GM12878 (cell line): ENCODE measurements at regions not wholly inside any gene's neighbourhood (a gene's known extent, or its start where the extent isn't known, plus 50 kb on each side); places are given as distances from the start of the nearest gene placed in this dataset.
A peak's percentile ranks its signal among the peaks of the same experiment; 100 is the strongest.

Experiments used
- ATAC-seq: fragments of 200-7000 bp; cut with Tn5 transposase; 3 replicates; pipeline ENCODE4 v1.9.1; 2020; ENCODE audit warnings: mild to moderate bottlenecking, moderate library complexity
- BruUV-seq: library from RNA; stranded (reverse); fragments of 400-500 nt; replicated peaks from 2 replicates; lab custom pipeline; 2021; lab: Mats Ljungman, UMichigan
- CTCF ChIA-PET: fragments of 300-600 bp; sonication (Branson Sonifier 250); formaldehyde crosslinking; extraction: SDS; loops from one replicate; lab custom pipeline; 2021; ENCODE audit warnings: inconsistent platforms; lab: Yijun Ruan, JAX
- POLR2A ChIA-PET: fragments of 350-600 bp; formaldehyde crosslinking; extraction: SDS; loops from one replicate; lab custom pipeline; 2021; ENCODE audit warnings: inconsistent platforms; lab: Charles Lee
- RAD21 ChIA-PET: fragments of 300-600 bp; sonication (Branson Sonifier 250); formaldehyde crosslinking; loops from one replicate; lab custom pipeline; 2023; ENCODE audit warnings: antibody characterized with exemption; ENCODE audit not compliant: unreplicated experiment; lab: Charles Lee
- SMC1A ChIA-PET: fragments of 300-600 bp; sonication (Branson Sonifier 250); formaldehyde crosslinking; loops from one replicate; lab custom pipeline; 2023; ENCODE audit not compliant: unreplicated experiment, uncharacterized antibody; lab: Charles Lee
- DNase-seq: peaks from one replicate; pipeline ENCODE4 v3.0.0-alpha.2; 2011; ENCODE audit warnings: low read depth, low spot score
- FAIRE-seq: peaks from 3 replicates; lab custom pipeline; 2011; peaks lifted over from hg19 to GRCh38; lab: Jason Lieb, UNC
- H2AFZ ChIP-seq: 2 replicates; pipeline ENCODE4 v1.6.0; 2011; ENCODE audit warnings: low read depth, low read length, control low read depth; ENCODE audit not compliant: control insufficient read depth
- H3K27ac ChIP-seq: 2 replicates; pipeline ENCODE4 v1.5.1; 2011; ENCODE audit warnings: control low read depth; ENCODE audit not compliant: control insufficient read depth, insufficient read depth
- H3K27me3 ChIP-seq, 2 experiments: replicated peaks in 1 of 2; 2 replicates each; pipeline versions ENCODE4 v1.6.0 to v1.6.1; 2011; ENCODE audit warnings: low read length in 1 of 2; ENCODE audit not compliant: control insufficient read depth in 2 of 2, insufficient read depth in 2 of 2
- H3K36me3 ChIP-seq, 2 experiments: 2 replicates each; pipeline ENCODE4 v1.5.1; 2011; ENCODE audit warnings: low read length in 1 of 2; ENCODE audit not compliant: control insufficient read depth in 2 of 2, insufficient read depth in 2 of 2
- H3K4me1 ChIP-seq: 2 replicates; pipeline ENCODE4 v1.6.1; 2011; ENCODE audit warnings: mild to moderate bottlenecking, low read length, moderate library complexity, mixed read lengths; ENCODE audit not compliant: control insufficient read depth, insufficient read depth
- H3K4me2 ChIP-seq: 2 replicates; pipeline ENCODE4 v1.6.0; 2011; ENCODE audit warnings: control low read depth; ENCODE audit not compliant: control insufficient read depth, insufficient read depth
- H3K4me3 ChIP-seq: fragments of 200-600 bp; sonication (generic); 2 replicates; pipeline ENCODE4 v1.5.1; 2016
- H3K79me2 ChIP-seq: 2 replicates; pipeline ENCODE4 v1.6.0; 2011; ENCODE audit warnings: low read length; ENCODE audit not compliant: control insufficient read depth, insufficient read depth
- H3K9ac ChIP-seq: 2 replicates; pipeline ENCODE4 v1.8.0; 2011; ENCODE audit warnings: low read length, control low read depth, mixed read lengths; ENCODE audit not compliant: control insufficient read depth, insufficient read depth
- H3K9me3 ChIP-seq: replicated peaks from 3 replicates; pipeline ENCODE4 v1.5.1; 2011; ENCODE audit warnings: mild to moderate bottlenecking, low read length; ENCODE audit not compliant: control insufficient read depth, insufficient read depth
- H4K20me1 ChIP-seq: 2 replicates; pipeline ENCODE4 v1.6.0; 2011; ENCODE audit not compliant: control insufficient read depth, insufficient read depth
- CBX3 ChIP-seq: fragments of 200-600 bp; sonication (generic); IDR thresholded peaks from 2 replicates; pipeline ENCODE4 v1.6.1; 2016; ENCODE audit warnings: low read depth, borderline replicate concordance
- CBX5 ChIP-seq: sonication (generic); IDR thresholded peaks from 2 replicates; pipeline ENCODE4 v1.6.1; 2016; ENCODE audit warnings: low read depth, moderate library complexity, mild to moderate bottlenecking, inconsistent platforms
- CEBPB ChIP-seq, 2 experiments: fragments of 150-350 bp in 1 of 2; IDR thresholded peaks; 2 replicates each; pipeline ENCODE4 v1.6.1; 2012 to 2014; ENCODE audit warnings: low read depth in 2 of 2, low read length in 2 of 2, borderline replicate concordance in 1 of 2, inconsistent platforms in 1 of 2
- ESRRA ChIP-seq: IDR thresholded peaks from 2 replicates; pipeline ENCODE4 v1.6.1; 2012; ENCODE audit warnings: mild to moderate bottlenecking, low read length, improper control_type of control experiment
- HDGF ChIP-seq: fragments of 450-650 bp; IDR thresholded peaks from 2 replicates; pipeline ENCODE4 v1.6.1; 2016; ENCODE audit warnings: antibody characterized with exemption
- IKZF1 ChIP-seq: fragments of 450-650 bp; conservative IDR thresholded peaks from 2 replicates; pipeline ENCODE4 v1.6.1; 2017; ENCODE audit warnings: antibody characterized with exemption, mild to moderate bottlenecking
- IKZF2 ChIP-seq, 2 experiments: fragments of 450-650 bp; IDR thresholded peaks; 2 replicates each; pipeline ENCODE4 v1.6.1; 2017; ENCODE audit warnings: mild to moderate bottlenecking in 2 of 2, moderate library complexity in 2 of 2
- LARP7 ChIP-seq: fragments of 450-650 bp; IDR thresholded peaks from 2 replicates; pipeline ENCODE4 v1.6.1; 2017; ENCODE audit warnings: mild to moderate bottlenecking
- NBN ChIP-seq: fragments of 450-650 bp; IDR thresholded peaks from 2 replicates; pipeline ENCODE4 v1.6.1; 2016
- NFYA ChIP-seq: IDR thresholded peaks from 2 replicates; pipeline ENCODE4 v1.6.1; 2011; ENCODE audit warnings: low read depth, mild to moderate bottlenecking, low read length, improper control_type of control experiment, borderline replicate concordance
- NR2C2 ChIP-seq: IDR thresholded peaks from 2 replicates; pipeline ENCODE4 v1.6.1; 2011; ENCODE audit warnings: borderline replicate concordance, low read depth; ENCODE audit not compliant: control insufficient read depth, insufficient read length
- RUNX3 ChIP-seq: IDR thresholded peaks from 2 replicates; pipeline ENCODE4 v1.6.1; 2012; ENCODE audit warnings: low read length, inconsistent platforms
- SMC3 ChIP-seq: IDR thresholded peaks from 2 replicates; pipeline ENCODE4 v1.6.1; 2011; ENCODE audit warnings: low read length, improper control_type of control experiment, borderline replicate concordance
- SRF ChIP-seq, 2 experiments: IDR thresholded peaks; 2 replicates each; pipeline ENCODE4 v1.6.1; 2011; ENCODE audit warnings: low read depth in 2 of 2, low read length in 2 of 2, mild to moderate bottlenecking in 1 of 2, moderate library complexity in 1 of 2
- TARDBP ChIP-seq: IDR thresholded peaks from 2 replicates; pipeline ENCODE4 v1.6.1; 2016; ENCODE audit warnings: borderline replicate concordance
- TCF3 ChIP-seq: IDR thresholded peaks from 2 replicates; pipeline ENCODE4 v1.6.1; 2012; ENCODE audit warnings: low read depth, mild to moderate bottlenecking, low read length, borderline replicate concordance; ENCODE audit not compliant: insufficient read depth
- ZNF217 ChIP-seq: fragments of 450-650 bp; IDR thresholded peaks from 2 replicates; pipeline ENCODE4 v1.6.1; 2017; ENCODE audit warnings: antibody characterized with exemption, mild to moderate bottlenecking
- WGBS: methylation state at CpG from one replicate; pipeline ENCODE4 v1.1.6; 2016; ENCODE audit warnings: low lambda C conversion rate; ENCODE audit not compliant: insufficient replicate concordance, insufficient coverage; ENCODE audit errors: missing lambda C conversion rate; 5-methylcytosine and 5-hydroxymethylcytosine counted together
- in situ Hi-C: fragments of 300-500 bp; cut with MboI; formaldehyde crosslinking; loops from 9 replicates; pipeline ENCODE4 v1.14.3; 2018; ENCODE audit warnings: mixed read lengths
- intact Hi-C: fragments of 100-400 bp; cut with micrococcal nuclease; formaldehyde crosslinking; loops from one replicate; pipeline ENCODE4 v1.14.2; 2022; ENCODE audit not compliant: unreplicated experiment
- TF ChIP-seq, protein P1 (sequence below): IDR thresholded peaks from 2 replicates; pipeline ENCODE4 v1.6.1; 2011; ENCODE audit warnings: low read depth, low read length, improper control_type of control experiment, borderline replicate concordance
- TF ChIP-seq, protein P2 (sequence below): IDR thresholded peaks from 2 replicates; pipeline ENCODE4 v1.6.1; 2012; ENCODE audit warnings: low read length, inconsistent platforms

DNA sequence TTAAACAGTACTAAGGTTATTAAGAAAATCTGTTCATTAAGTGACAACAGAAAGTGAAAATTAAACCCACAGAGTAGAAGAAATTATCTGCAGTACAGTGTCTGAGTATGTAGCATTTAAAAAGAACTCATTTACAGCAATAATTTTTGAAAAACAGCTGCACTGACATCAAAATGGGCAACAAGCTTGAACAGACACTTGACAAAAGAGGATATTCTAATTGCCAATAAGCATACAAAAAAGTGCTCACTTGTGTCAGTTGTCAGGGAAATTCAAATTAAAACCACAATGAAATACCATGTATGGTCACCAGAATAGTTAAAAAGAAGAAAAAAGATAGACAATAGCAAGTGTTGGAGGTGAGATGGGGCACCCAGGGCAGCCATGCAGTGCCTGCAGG is 93.3 kb upstream of the LINC01488 start:
- in situ Hi-C loops (no loop called here), intact Hi-C loops (no loop called here)
- FAIRE-seq (no peak), DNase-seq (no peak), ATAC-seq (no peak)
- H3K4me1 ChIP-seq = no peaks in the 10 kb centered on the region
- H2AFZ ChIP-seq = no peak overlapping the region
- SMC1A ChIA-PET = interaction anchor here (1.3 kb wide), 1 partner anchor 146 kb away, joined by 3 read pairs; no protein-coding TSS in a partner anchor
- H3K9me3 ChIP-seq = peaks cover 9% of the 10 kb centered on the region; the same call in 2 of the 3 replicates
- no peaks in the 10 kb centered on the region for H3K36me3 ChIP-seq
- RAD21 ChIA-PET = no interaction called here
- no peaks in the 10 kb centered on the region for H3K79me2 ChIP-seq
- H3K27ac ChIP-seq = no peak overlapping the region
- no TSS peak for BruUV-seq
- no peak overlapping the region for H3K4me2 ChIP-seq
- H3K27me3 ChIP-seq = no peaks in the 10 kb centered on the region
- POLR2A ChIA-PET = no interaction called here
- H3K4me3 ChIP-seq = no peak overlapping the region
- TF ChIP-seq RUNX3 = no peak
- no peak for TF ChIP-seq NR2C2
- TF ChIP-seq ZNF217 = 0 out of 2 replicates have a peak, but pooled peaks have one; percentile 20
- TF ChIP-seq CBX5 = peak; percentile 43; the same call in 1 of the 2 replicates
- no peaks in the 10 kb centered on the region for H4K20me1 ChIP-seq
- CTCF ChIA-PET = no interaction called here
- H3K9ac ChIP-seq = no peak overlapping the region

DNA sequence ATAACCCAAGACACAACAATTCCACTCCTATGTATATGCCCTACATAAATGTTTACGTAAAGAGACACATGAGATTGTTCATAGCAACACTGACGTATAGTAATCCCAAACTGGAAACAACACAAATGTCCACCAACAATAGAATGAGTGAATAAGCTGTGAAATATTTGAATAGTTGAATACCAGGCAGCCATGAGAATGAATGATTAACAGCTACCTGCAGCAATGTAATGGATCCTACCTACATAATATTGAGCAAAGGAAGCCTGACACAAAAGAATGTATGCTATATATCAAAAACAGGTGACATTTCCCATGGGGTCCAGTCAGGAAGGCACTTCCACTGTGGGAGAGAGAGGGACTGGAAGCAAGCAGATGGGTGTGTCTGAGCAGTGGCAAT is 92.8 kb upstream of the LINC01488 start:
- Histone ChIP-seq H3K4me1 (no peaks in the 10 kb centered on the region), H3K79me2 (no peaks in the 10 kb centered on the region), H3K9ac (no peak overlapping the region), H3K27me3 (no peaks in the 10 kb centered on the region), H3K4me2 (no peak overlapping the region), H3K4me3 (no peak overlapping the region), H3K36me3 (no peaks in the 10 kb centered on the region), H3K27ac (no peak overlapping the region), H2AFZ (no peak overlapping the region), H4K20me1 (no peaks in the 10 kb centered on the region), H3K9me3 (peaks cover 9% of the 10 kb centered on the region; the same call in 2 of the 3 replicates)
- ChIA-PET SMC1A (interaction anchor here (1.3 kb wide), 1 partner anchor 146 kb away, joined by 3 read pairs; no protein-coding TSS in a partner anchor), RAD21 (no interaction called here), CTCF (no interaction called here), POLR2A (interaction anchor here (1.1 kb wide), 1 partner anchor 51 kb away, joined by 4 read pairs; no protein-coding TSS in a partner anchor)
- in situ Hi-C loops = no loop called here
- WGBS = 42% methylated on average over 2 of the region's 2 CpGs
- DNase-seq (no peak), ATAC-seq (no peak), FAIRE-seq (no peak)
- intact Hi-C loops = no loop called here
- BruUV-seq = no TSS peak
- TF ChIP-seq, protein P1, sequence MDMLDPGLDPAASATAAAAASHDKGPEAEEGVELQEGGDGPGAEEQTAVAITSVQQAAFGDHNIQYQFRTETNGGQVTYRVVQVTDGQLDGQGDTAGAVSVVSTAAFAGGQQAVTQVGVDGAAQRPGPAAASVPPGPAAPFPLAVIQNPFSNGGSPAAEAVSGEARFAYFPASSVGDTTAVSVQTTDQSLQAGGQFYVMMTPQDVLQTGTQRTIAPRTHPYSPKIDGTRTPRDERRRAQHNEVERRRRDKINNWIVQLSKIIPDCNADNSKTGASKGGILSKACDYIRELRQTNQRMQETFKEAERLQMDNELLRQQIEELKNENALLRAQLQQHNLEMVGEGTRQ = no peak
- TF ChIP-seq CEBPB (IDR thresholded peaks at IDR 0.05; ENCODE audit: borderline replicate concordance in 1 of 2, low read depth in 2 of 2, low read length in 2 of 2) = no peak
- TF ChIP-seq NBN = no peak
- no peak for TF ChIP-seq TCF3
- no peak for TF ChIP-seq LARP7
- no peak for TF ChIP-seq CBX3
- TF ChIP-seq IKZF2 (IDR thresholded peaks at IDR 0.05) = no peak
- TF ChIP-seq, protein P2, sequence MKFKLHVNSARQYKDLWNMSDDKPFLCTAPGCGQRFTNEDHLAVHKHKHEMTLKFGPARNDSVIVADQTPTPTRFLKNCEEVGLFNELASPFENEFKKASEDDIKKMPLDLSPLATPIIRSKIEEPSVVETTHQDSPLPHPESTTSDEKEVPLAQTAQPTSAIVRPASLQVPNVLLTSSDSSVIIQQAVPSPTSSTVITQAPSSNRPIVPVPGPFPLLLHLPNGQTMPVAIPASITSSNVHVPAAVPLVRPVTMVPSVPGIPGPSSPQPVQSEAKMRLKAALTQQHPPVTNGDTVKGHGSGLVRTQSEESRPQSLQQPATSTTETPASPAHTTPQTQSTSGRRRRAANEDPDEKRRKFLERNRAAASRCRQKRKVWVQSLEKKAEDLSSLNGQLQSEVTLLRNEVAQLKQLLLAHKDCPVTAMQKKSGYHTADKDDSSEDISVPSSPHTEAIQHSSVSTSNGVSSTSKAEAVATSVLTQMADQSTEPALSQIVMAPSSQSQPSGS = no peak
- TF ChIP-seq TARDBP = no peak
- TF ChIP-seq IKZF1 = no peak
- TF ChIP-seq SMC3 = no peak
- no peak for TF ChIP-seq NFYA
- no peak for TF ChIP-seq SRF (IDR thresholded peaks at IDR 0.05; ENCODE audit: low read depth in 2 of 2, low read length in 2 of 2)
- no peak for TF ChIP-seq HDGF
- TF ChIP-seq ESRRA = no peak
